ENCODE measurements at regions not wholly inside any gene's neighbourhood (a gene's known extent, or its start where the extent isn't known, plus 50 kb on each side); places are given as distances from the start of the nearest gene placed in this dataset.

DNA sequence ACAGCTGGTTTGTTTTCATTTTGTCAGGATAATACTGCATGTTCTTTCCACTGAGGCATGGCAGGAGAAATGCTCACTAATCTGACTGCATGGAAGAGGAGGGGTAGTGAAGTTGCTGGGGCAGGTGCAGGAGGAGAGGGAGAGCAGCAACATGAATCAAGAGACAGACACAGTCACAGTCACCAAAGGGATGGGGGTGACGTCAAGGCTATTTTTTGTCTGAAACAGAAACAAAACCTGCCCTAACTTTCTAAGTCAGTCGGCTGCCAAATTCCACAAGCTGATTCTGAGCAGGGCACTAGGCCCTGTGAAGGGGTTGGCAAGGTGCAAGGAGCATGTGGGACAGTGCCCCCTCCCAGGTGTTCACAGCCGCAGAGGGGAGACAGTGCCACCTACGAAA, 186.6 kb upstream of the NSMCE3 start:
- Histone ChIP-seq H3K27ac (no peak overlapping the region), H3K4me3 (no peak overlapping the region)
- peak; percentile 8 for DNase-seq (ENCODE audit: low spot score)
- TF ChIP-seq, protein P1, sequence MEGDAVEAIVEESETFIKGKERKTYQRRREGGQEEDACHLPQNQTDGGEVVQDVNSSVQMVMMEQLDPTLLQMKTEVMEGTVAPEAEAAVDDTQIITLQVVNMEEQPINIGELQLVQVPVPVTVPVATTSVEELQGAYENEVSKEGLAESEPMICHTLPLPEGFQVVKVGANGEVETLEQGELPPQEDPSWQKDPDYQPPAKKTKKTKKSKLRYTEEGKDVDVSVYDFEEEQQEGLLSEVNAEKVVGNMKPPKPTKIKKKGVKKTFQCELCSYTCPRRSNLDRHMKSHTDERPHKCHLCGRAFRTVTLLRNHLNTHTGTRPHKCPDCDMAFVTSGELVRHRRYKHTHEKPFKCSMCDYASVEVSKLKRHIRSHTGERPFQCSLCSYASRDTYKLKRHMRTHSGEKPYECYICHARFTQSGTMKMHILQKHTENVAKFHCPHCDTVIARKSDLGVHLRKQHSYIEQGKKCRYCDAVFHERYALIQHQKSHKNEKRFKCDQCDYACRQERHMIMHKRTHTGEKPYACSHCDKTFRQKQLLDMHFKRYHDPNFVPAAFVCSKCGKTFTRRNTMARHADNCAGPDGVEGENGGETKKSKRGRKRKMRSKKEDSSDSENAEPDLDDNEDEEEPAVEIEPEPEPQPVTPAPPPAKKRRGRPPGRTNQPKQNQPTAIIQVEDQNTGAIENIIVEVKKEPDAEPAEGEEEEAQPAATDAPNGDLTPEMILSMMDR (IDR thresholded peaks at IDR 0.05): no peak

DNA sequence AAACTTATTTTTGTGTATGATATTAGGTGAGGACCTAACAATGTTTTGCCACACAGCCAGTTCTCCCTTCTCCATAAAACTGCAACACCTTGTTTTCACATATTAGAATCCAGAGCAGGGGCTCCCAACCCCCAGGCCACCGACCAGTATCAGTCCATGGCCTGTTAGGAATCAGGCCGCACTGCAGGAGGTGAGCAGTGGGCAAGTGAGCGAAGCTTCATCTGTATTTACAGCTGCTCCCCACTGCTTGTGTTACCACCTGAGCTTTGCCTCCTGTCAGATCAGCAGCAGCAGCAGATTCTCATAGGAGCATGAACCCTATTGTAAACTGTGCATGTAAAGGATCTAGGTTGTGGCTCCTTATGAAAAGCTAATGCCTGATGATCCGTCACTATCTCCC, 185.9 kb upstream of the NSMCE3 start:
- no peak for DNase-seq (ENCODE audit: low spot score)
- TF ChIP-seq, protein P1 (IDR thresholded peaks at IDR 0.05): no peak
- Histone ChIP-seq H3K4me3 (no peak overlapping the region), H3K27ac (no peak overlapping the region)

DNA sequence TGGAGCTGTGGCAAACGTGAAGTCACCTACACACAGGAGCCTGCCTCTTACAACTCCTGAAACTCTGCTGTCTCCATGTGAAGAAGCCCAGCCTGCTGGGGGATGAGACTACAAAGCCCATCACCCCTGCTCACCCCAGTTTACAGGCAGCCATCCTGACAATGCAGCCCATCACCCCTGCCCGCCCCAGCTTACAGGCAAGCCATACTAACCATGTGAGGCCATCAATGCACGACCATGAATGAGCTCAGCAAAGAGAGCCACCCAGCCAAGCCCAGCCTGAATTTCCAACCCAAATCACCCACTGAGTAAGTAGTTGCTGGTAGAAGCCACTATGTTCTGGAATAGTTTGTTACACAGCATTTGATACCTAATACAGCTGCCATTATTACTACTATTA, 185.4 kb upstream of the NSMCE3 start:
- TF ChIP-seq, protein P1 (IDR thresholded peaks at IDR 0.05): no peak
- Histone ChIP-seq H3K27ac (no peak overlapping the region), H3K4me3 (no peak overlapping the region)
- peak; percentile 55 for DNase-seq (ENCODE audit: low spot score)

DNA sequence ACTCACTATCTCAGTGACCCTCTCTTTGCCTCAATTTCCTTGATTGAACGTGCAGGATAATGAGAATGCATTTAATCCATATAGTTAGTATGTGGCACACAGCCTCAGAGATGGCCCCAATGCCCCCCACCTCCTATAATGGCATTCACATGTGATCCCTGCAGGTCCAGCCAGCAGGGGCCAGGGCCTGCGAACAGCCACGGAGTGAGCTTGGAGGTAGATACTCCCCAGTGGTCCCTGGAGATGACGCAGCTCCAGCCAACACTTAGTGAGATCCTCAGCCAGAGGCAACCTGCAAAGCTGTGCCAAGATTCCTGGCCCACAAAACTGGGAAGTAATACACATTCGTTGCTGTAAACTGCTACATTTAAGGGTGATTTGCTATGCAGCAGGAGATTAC, 184.9 kb upstream of the NSMCE3 start:
- DNase-seq (ENCODE audit: low spot score): no peak
- H3K27ac ChIP-seq: no peak overlapping the region
- TF ChIP-seq, protein P1 (IDR thresholded peaks at IDR 0.05): no peak

DNA sequence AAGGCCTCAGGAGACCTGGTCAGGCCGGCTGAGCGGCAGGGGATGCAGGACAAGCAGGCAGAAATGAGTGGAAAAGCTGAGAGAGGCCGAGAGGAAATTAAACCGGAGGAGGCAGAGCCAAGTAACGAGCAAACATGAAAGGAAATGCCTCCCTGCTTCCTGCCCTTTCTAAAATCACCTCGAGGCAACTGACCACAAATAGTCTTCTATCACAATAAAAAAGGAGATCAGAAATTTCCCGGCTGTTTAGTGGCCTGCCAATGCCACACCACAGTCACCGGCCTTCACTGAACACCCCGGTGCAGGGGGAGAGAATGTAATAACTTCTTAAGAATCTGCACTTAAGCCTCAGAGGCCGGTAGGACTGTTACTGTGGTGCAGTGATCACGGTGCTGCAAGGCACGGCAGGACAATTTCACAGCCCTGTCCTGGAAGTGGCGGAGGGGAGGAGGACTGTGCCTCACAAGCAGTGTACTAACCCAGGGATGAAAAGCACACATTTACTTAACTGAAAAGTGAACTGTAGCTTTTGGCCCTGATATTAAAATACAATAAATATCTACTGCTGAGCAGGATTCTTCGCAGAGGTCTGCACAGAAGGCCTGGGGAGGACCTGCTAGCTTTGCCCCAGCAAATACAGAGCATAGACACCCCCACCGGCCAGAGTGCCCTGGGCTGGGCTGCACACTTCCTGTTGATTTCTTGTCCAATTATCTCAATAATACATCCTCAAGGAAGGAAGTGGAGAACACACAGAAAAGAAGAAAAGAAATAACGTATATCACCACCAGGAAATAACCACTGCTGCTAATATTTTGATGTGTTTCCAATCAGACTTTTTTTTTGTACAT, 183.5 kb upstream of the NSMCE3 start:
- Histone ChIP-seq H3K4me3 (no peak overlapping the region), H3K27ac (no peak overlapping the region)
- no peak for DNase-seq (ENCODE audit: low spot score)
- TF ChIP-seq, protein P1 (IDR thresholded peaks at IDR 0.05): no peak

More for the DNA sequence above, 184.9 kb upstream of the NSMCE3 start:
- H3K4me3 ChIP-seq: no peak overlapping the region

DNA sequence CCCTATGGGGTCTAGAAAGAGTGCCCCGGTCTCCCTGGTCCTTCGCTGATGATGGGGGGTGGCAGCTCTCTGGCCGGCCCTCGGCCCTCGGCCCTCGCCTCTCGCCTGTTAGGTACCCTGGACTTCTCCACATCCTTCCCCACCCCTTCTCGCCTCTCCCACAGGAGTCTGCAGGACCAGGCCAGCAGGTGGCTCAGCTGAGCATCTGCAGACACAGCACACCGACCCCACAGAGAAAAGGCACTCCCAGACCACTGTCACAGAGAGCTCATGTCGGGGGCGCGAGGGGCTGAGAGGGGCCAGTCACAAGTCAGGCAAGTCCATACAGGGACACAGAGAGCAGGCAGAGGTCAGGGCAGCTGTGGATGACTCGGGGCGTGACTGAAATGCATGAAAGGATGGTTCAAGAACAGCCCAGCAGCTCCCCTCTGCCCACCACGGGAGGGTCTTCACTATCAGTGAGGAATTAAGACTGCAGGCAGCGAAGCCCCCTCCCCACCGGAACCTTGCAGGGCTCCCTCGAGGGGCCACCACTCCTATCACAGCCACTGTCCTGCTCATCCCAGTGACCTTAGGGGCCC, 181.7 kb upstream of the NSMCE3 start:
- TF ChIP-seq, protein P1 (IDR thresholded peaks at IDR 0.05): no peak
- DNase-seq (ENCODE audit: low spot score): no peak
- H3K4me3 ChIP-seq: no peak overlapping the region
- H3K27ac ChIP-seq: no peak overlapping the region

DNA sequence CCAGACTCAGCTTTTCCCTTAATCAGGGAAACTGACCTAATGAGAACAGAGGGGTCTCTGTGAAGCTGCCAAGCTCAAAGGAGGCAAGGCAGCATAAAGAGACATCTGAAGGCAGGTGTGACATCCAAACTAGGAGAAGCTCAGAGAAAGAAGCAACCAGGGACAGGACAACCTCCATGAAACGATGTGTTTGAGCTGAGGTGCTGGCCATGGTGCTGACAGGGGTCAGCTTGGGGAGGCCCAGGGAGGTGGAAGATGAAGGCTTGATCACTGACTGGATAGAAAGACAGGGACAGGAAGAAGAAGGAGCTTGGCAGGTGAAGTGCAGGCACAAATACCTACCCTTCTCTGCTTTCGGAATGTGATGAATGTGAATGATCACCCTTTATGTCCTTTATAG, 179.5 kb upstream of the NSMCE3 start:
- Histone ChIP-seq H3K27ac (no peak overlapping the region), H3K4me3 (no peak overlapping the region)
- TF ChIP-seq, protein P1 (IDR thresholded peaks at IDR 0.05): no peak
- DNase-seq (ENCODE audit: low spot score): peak; percentile 41
